ENCODE measurements at regions not wholly inside any gene's neighbourhood (a gene's known extent, or its start where the extent isn't known, plus 50 kb on each side); places are given as distances from the start of the nearest gene placed in this dataset.

- no peaks in the 10 kb centered on the region for H3K27me3 ChIP-seq (ENCODE audit: control insufficient read depth, insufficient read depth, low read length)
- no peak for DNase-seq
- no peak overlapping the region for H3K4me3 ChIP-seq (ENCODE audit: insufficient read depth, low read depth, low read length)
- H3K36me3 ChIP-seq (replicated peaks; ENCODE audit: control insufficient read depth, insufficient read depth, low read length), result no peaks in the 10 kb centered on the region
These were observed 195.1 kb upstream of the LINGO1 start for GRCh38 chr15:77827860-77828259.

GRCh38 chr15:77826006-77826695 lies 193.4 kb upstream of the LINGO1 start:
- Histone ChIP-seq H3K4me3 (ENCODE audit: insufficient read depth, low read depth, low read length) (no peak overlapping the region), H3K36me3 (replicated peaks; ENCODE audit: control insufficient read depth, insufficient read depth, low read length) (no peaks in the 10 kb centered on the region), H3K27me3 (ENCODE audit: control insufficient read depth, insufficient read depth, low read length) (peaks cover 2% of the 10 kb centered on the region)
- DNase-seq, result no peak

GRCh38 chr15:77825546-77825945 lies 192.8 kb upstream of the LINGO1 start:
- H3K36me3 ChIP-seq (replicated peaks; ENCODE audit: control insufficient read depth, insufficient read depth, low read length), result no peaks in the 10 kb centered on the region
- H3K4me3 ChIP-seq (ENCODE audit: insufficient read depth, low read depth, low read length), result no peak overlapping the region
- no peak for DNase-seq
- peaks cover 8% of the 10 kb centered on the region for H3K27me3 ChIP-seq (ENCODE audit: control insufficient read depth, insufficient read depth, low read length)

- H3K27me3 ChIP-seq (ENCODE audit: control insufficient read depth, insufficient read depth, low read length), result peaks cover 12% of the 10 kb centered on the region
- no peak overlapping the region for H3K4me3 ChIP-seq (ENCODE audit: insufficient read depth, low read depth, low read length)
- no peak for DNase-seq
- H3K36me3 ChIP-seq (replicated peaks; ENCODE audit: control insufficient read depth, insufficient read depth, low read length), result no peaks in the 10 kb centered on the region
These were observed 192.5 kb upstream of the LINGO1 start for GRCh38 chr15:77825252-77825542.

- Histone ChIP-seq H3K27me3 (ENCODE audit: control insufficient read depth, insufficient read depth, low read length) (peaks cover 17% of the 10 kb centered on the region), H3K36me3 (replicated peaks; ENCODE audit: control insufficient read depth, insufficient read depth, low read length) (no peaks in the 10 kb centered on the region), H3K4me3 (ENCODE audit: insufficient read depth, low read depth, low read length) (no peak overlapping the region)
- DNase-seq, result no peak
These were observed 191.9 kb upstream of the LINGO1 start for GRCh38 chr15:77824361-77825251.

GRCh38 chr15:77823736-77824135 lies 191.0 kb upstream of the LINGO1 start:
- peaks cover 24% of the 10 kb centered on the region for H3K27me3 ChIP-seq (ENCODE audit: control insufficient read depth, insufficient read depth, low read length)
- DNase-seq, result no peak
- H3K4me3 ChIP-seq (ENCODE audit: insufficient read depth, low read depth, low read length), result no peak overlapping the region
- H3K36me3 ChIP-seq (replicated peaks; ENCODE audit: control insufficient read depth, insufficient read depth, low read length), result no peaks in the 10 kb centered on the region

GRCh38 chr15:77822631-77823230 lies 190.0 kb upstream of the LINGO1 start:
- H3K4me3 ChIP-seq (ENCODE audit: insufficient read depth, low read depth, low read length), result no peak overlapping the region
- H3K27me3 ChIP-seq (ENCODE audit: control insufficient read depth, insufficient read depth, low read length), result peaks cover 34% of the 10 kb centered on the region
- no peaks in the 10 kb centered on the region for H3K36me3 ChIP-seq (replicated peaks; ENCODE audit: control insufficient read depth, insufficient read depth, low read length)
- DNase-seq, result no peak

GRCh38 chr15:77821959-77822256 lies 189.2 kb upstream of the LINGO1 start:
- Histone ChIP-seq H3K27me3 (ENCODE audit: control insufficient read depth, insufficient read depth, low read length) (peaks cover 39% of the 10 kb centered on the region), H3K4me3 (ENCODE audit: insufficient read depth, low read depth, low read length) (no peak overlapping the region), H3K36me3 (replicated peaks; ENCODE audit: control insufficient read depth, insufficient read depth, low read length) (no peaks in the 10 kb centered on the region)
- no peak for DNase-seq

- peaks cover 39% of the 10 kb centered on the region for H3K27me3 ChIP-seq (ENCODE audit: control insufficient read depth, insufficient read depth, low read length)
- peak; percentile 91 for DNase-seq
- no peaks in the 10 kb centered on the region for H3K36me3 ChIP-seq (replicated peaks; ENCODE audit: control insufficient read depth, insufficient read depth, low read length)
- H3K4me3 ChIP-seq (ENCODE audit: insufficient read depth, low read depth, low read length), result no peak overlapping the region
These were observed 188.7 kb upstream of the LINGO1 start for GRCh38 chr15:77821188-77821958.

- peak overlapping the region; percentile 57 for H3K4me3 ChIP-seq (ENCODE audit: insufficient read depth, low read depth, low read length)
- no peaks in the 10 kb centered on the region for H3K36me3 ChIP-seq (replicated peaks; ENCODE audit: control insufficient read depth, insufficient read depth, low read length)
- DNase-seq, result peak; percentile 90
- peaks cover 39% of the 10 kb centered on the region for H3K27me3 ChIP-seq (ENCODE audit: control insufficient read depth, insufficient read depth, low read length)
These were observed 187.4 kb upstream of the LINGO1 start for GRCh38 chr15:77819851-77820728.

- DNase-seq, result peak; percentile 86
- Histone ChIP-seq H3K4me3 (ENCODE audit: insufficient read depth, low read depth, low read length) (peak overlapping the region; percentile 57), H3K36me3 (replicated peaks; ENCODE audit: control insufficient read depth, insufficient read depth, low read length) (no peaks in the 10 kb centered on the region), H3K27me3 (ENCODE audit: control insufficient read depth, insufficient read depth, low read length) (peaks cover 40% of the 10 kb centered on the region)
These were observed 186.5 kb upstream of the LINGO1 start for GRCh38 chr15:77819048-77819850.

- peaks cover 40% of the 10 kb centered on the region for H3K27me3 ChIP-seq (ENCODE audit: control insufficient read depth, insufficient read depth, low read length)
- DNase-seq, result peak; percentile 76
- H3K36me3 ChIP-seq (replicated peaks; ENCODE audit: control insufficient read depth, insufficient read depth, low read length), result no peaks in the 10 kb centered on the region
- peak overlapping the region; percentile 57 for H3K4me3 ChIP-seq (ENCODE audit: insufficient read depth, low read depth, low read length)
These were observed 185.9 kb upstream of the LINGO1 start for GRCh38 chr15:77818484-77819047.

- peaks cover 40% of the 10 kb centered on the region for H3K27me3 ChIP-seq (ENCODE audit: control insufficient read depth, insufficient read depth, low read length)
- DNase-seq, result peak; percentile 64
- no peak overlapping the region for H3K4me3 ChIP-seq (ENCODE audit: insufficient read depth, low read depth, low read length)
These were observed 184.7 kb upstream of the LINGO1 start for GRCh38 chr15:77817434-77817833.

More at GRCh38 chr15:77817434-77817833, 184.7 kb upstream of the LINGO1 start:
- no peaks in the 10 kb centered on the region for H3K36me3 ChIP-seq (replicated peaks; ENCODE audit: control insufficient read depth, insufficient read depth, low read length)
